Kidney (tissue), 13 donors: ENCODE measurements at regions not wholly inside any gene's neighbourhood (a gene's known extent, or its start where the extent isn't known, plus 50 kb on each side); places are given as distances from the start of the nearest gene placed in this dataset.

Source experiments
- DNase-seq, 5 donors: peaks; one replicate each; pipeline ENCODE4 v3.0.0-alpha.2; 2013 to 2020
- FAIRE-seq: peaks from 2 replicates; lab custom pipeline; 2012; peaks lifted over from hg19 to GRCh38; lab: Jason Lieb, UNC
- H3K27ac ChIP-seq, 2 donors: one replicate each; pipeline ENCODE4 v1.7.0; 2013; ENCODE audit warnings: low read depth in 2 of 2, low read length in 2 of 2, inconsistent platforms in 1 of 2
- H3K27me3 ChIP-seq: one replicate; pipeline ENCODE4 v1.7.1; 2013; ENCODE audit warnings: low read length, inconsistent platforms; ENCODE audit not compliant: control insufficient read depth, insufficient read depth
- H3K36me3 ChIP-seq, 3 donors: one replicate each; pipeline versions ENCODE4 v1.7.0 to v1.7.1; 2013; ENCODE audit warnings: low read length in 3 of 3, control low read depth in 1 of 3, inconsistent platforms in 1 of 3; ENCODE audit not compliant: insufficient read depth in 3 of 3, control insufficient read depth in 2 of 3
- H3K4me1 ChIP-seq, 3 donors: one replicate each; pipeline versions ENCODE4 v1.7.0 to v1.7.1; 2013; ENCODE audit warnings: low read length in 3 of 3, inconsistent platforms in 1 of 3, low read depth in 1 of 3; ENCODE audit not compliant: control insufficient read depth in 2 of 3, insufficient read depth in 2 of 3
- H3K4me3 ChIP-seq, 3 donors: one replicate each; pipeline versions ENCODE4 v1.7.0 to v1.8.1; 2013; ENCODE audit warnings: low read length in 3 of 3, control low read depth in 1 of 3, inconsistent platforms in 1 of 3
- H3K9ac ChIP-seq, 3 donors: one replicate each; pipeline versions ENCODE4 v1.7.0 to v1.7.1; 2013; ENCODE audit warnings: low read length in 3 of 3, control low read depth in 1 of 3, inconsistent platforms in 1 of 3
- H3K9me3 ChIP-seq, 3 donors: one replicate each; pipeline versions ENCODE4 v1.7.0 to v1.7.1; 2013; ENCODE audit warnings: low read length in 3 of 3, control low read depth in 1 of 3, inconsistent platforms in 1 of 3; ENCODE audit not compliant: control insufficient read depth in 2 of 3, insufficient read depth in 1 of 3
- CTCF ChIP-seq: IDR thresholded peaks from 3 replicates; pipeline ENCODE4 v1.5.1; 2012; ENCODE audit warnings: mild to moderate bottlenecking, moderate library complexity, borderline replicate concordance; ENCODE audit not compliant: insufficient read depth; ENCODE audit errors: extremely low read depth
- intact Hi-C: fragments of 100-400 bp; cut with DNase I; formaldehyde crosslinking; loops from one replicate; pipeline ENCODE4 v1.11.1; 2022
- donor health status: control.
- donor health status: control.
- donor health status: control.
- donor health status: control.
- donor health status: control.
- donor health status: DM: yes; HTN: yes; CAD: no.
- donor health status: Normal renal cell carcinoma (clear cell type).

GRCh38 chr6:11878029-11878428 lies 99.4 kb upstream of the ADTRP start:
- Histone ChIP-seq H3K4me3 (no peak overlapping the region), H3K9ac (no peak overlapping the region), H3K4me1 (no peaks in the 10 kb centered on the region), H3K36me3 (no peaks in the 10 kb centered on the region), H3K27ac (no peak overlapping the region), H3K27me3 (no peaks in the 10 kb centered on the region), H3K9me3 (no peaks in the 10 kb centered on the region)
- FAIRE-seq (no peak), DNase-seq (no peak)
- intact Hi-C loops = no loop called here
- TF ChIP-seq CTCF = no peak

DNA sequence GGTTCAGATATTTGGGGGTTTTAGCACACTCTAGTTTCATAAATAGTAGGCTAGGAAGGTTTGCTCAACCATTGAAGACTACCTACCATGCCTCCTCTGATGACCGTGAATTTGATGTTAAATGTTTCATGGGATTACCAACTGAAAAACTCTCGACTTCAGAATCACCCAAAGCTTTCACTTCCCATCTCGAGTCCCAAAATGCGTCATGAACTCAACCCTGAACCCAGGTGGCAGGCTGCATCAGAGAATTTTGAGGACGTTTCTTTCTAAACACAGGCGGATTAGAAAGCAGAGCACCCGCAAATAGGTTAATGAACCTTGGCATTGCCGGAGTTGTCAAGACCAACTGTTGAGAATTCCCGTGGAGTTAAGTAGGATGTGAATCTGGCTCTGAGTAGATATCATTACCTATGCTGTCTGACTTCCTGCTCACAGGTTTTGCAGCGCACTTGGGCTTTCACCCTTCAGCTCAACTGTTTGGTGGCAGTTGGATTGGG lies 98.4 kb upstream of the ADTRP start:
- intact Hi-C loops = no loop called here
- FAIRE-seq = no peak

DNA sequence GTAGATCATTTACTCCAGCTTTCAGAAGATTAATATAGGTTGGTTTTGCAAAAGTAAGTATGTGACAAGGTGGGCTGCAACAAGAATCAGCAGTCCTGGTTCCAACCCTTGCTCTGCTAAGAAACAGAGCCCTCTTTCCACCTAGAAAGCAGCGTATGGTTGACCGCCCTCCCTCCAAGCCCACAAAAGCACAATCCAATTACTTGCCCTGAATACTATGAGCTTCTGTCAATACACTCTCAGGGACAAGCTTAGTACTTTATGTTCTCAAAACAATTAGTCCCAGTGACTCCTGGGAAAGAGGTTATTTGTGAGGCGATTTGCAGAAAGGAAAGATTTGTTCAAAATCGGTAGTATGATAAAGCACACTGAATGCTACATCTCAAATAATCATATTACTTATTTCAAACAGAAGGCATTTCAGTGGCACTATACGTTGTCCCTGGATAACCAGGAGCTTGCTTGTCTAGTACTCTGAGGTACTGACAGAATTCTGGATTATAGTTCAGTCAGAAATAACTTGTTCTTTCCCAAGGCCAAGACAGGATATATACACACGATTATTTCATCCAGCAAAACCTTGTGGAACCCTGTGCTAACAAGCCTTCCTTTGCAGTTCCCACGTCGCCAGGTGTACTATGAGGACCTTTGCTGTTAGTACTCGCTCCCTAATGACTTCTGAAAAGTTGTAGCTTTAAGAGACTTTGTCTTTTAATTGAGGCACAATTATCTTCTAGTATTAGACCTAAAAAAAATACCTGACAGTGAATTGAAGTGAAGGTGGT lies 96.9 kb upstream of the ADTRP start:
- no peak for DNase-seq
- no peak for FAIRE-seq
- no peak for TF ChIP-seq CTCF
- H3K36me3 ChIP-seq = no peaks in the 10 kb centered on the region
- H3K4me1 ChIP-seq = no peaks in the 10 kb centered on the region
- H3K9ac ChIP-seq = no peak overlapping the region
- no peaks in the 10 kb centered on the region for H3K9me3 ChIP-seq
- intact Hi-C loops = no loop called here
- no peaks in the 10 kb centered on the region for H3K27me3 ChIP-seq
- H3K27ac ChIP-seq = no peak overlapping the region
- H3K4me3 ChIP-seq = no peak overlapping the region

More for the DNA sequence above, 98.4 kb upstream of the ADTRP start:
- no peak for DNase-seq
- Histone ChIP-seq H3K9me3 (no peaks in the 10 kb centered on the region), H3K27me3 (no peaks in the 10 kb centered on the region), H3K36me3 (no peaks in the 10 kb centered on the region), H3K4me1 (no peaks in the 10 kb centered on the region), H3K9ac (no peak overlapping the region), H3K4me3 (no peak overlapping the region), H3K27ac (no peak overlapping the region)
- no peak for TF ChIP-seq CTCF
